Bronchial epithelial cell (primary cell): ENCODE measurements at regions not wholly inside any gene's neighbourhood (a gene's known extent, or its start where the extent isn't known, plus 50 kb on each side); places are given as distances from the start of the nearest gene placed in this dataset.
"Not testable (repeated sequence)": the region's sequence is repeated elsewhere in the genome, so short reads cannot be mapped to it uniquely, and the experiment has no call there.

Experiments
- DNase-seq: peaks from one replicate; pipeline ENCODE4 v3.0.0-alpha.2; 2010; ENCODE audit warnings: low read depth
- FAIRE-seq: peaks from 2 replicates; lab custom pipeline; 2011; peaks lifted over from hg19 to GRCh38; lab: Jason Lieb, UNC
- H3K27me3 ChIP-seq: 2 replicates; pipeline ENCODE4 v1.5.1; 2011; ENCODE audit warnings: low read length; ENCODE audit not compliant: control insufficient read depth, insufficient read depth
- H3K36me3 ChIP-seq: 2 replicates; pipeline ENCODE4 v1.5.1; 2011; ENCODE audit warnings: low read length; ENCODE audit not compliant: control insufficient read depth, insufficient read depth
- H3K4me3 ChIP-seq: 2 replicates; pipeline ENCODE4 v1.5.1; 2011; ENCODE audit warnings: mild to moderate bottlenecking, low read depth, low read length, control low read depth
- CTCF ChIP-seq: IDR thresholded peaks from 2 replicates; pipeline ENCODE4 v1.5.1; 2011; ENCODE audit warnings: mild to moderate bottlenecking, moderate library complexity, low read length, control low read depth, inconsistent platforms; ENCODE audit not compliant: insufficient read depth, severe bottlenecking

- no peak overlapping the region for H3K4me3 ChIP-seq
- no peaks in the 10 kb centered on the region for H3K27me3 ChIP-seq
- H3K36me3 ChIP-seq: no peaks in the 10 kb centered on the region
- TF ChIP-seq CTCF: no peak
- no peak for FAIRE-seq
- no peak for DNase-seq
These were observed 70.5 kb upstream of the FYN start for GRCh38 chr6:111943726-111944125.

DNA sequence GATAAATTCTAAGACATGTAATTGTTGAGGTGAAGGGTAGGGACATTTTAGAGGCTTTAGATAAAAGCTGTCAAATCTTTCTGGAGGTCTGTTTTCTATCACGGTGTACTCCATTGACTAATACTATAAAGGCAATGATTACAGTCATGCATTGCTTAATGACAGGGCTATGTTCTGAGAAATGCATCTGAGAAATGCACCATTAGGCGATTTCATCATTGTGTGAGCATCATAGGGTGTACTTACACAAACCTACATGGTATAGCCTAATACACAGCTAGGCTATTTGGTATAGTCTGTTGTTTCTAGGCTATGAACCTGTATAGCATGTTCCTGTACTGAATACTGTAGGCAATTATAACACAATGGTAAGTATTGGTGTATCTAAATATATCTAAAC is 71.3 kb upstream of the FYN start:
- Histone ChIP-seq H3K27me3 (no peaks in the 10 kb centered on the region), H3K4me3 (no peak overlapping the region), H3K36me3 (no peaks in the 10 kb centered on the region)
- TF ChIP-seq CTCF: no peak
- DNase-seq (no peak), FAIRE-seq (no peak)

DNA sequence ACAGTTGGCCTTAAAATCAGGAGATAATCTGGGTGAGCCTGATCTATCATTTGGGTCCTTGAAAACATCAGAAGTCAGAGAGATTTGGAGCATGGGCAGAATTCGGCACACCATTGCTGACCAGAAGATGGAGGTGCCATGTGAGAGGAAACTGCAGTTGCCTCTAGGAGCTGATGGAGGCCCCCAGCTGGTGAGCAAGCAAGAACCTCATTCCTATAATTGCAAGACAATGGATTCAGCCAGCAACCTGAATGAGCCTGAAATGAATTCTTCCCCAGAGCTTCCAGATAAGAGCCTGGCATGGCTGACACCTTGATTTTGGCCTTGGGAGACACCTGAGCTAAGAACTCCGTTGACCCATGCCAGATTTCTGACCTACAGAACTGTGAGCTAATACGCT is 76.3 kb upstream of the FYN start:
- no peak for FAIRE-seq
- Histone ChIP-seq H3K36me3 (no peaks in the 10 kb centered on the region), H3K4me3 (no peak overlapping the region), H3K27me3 (no peaks in the 10 kb centered on the region)
- no peak for TF ChIP-seq CTCF
- DNase-seq: no peak

DNA sequence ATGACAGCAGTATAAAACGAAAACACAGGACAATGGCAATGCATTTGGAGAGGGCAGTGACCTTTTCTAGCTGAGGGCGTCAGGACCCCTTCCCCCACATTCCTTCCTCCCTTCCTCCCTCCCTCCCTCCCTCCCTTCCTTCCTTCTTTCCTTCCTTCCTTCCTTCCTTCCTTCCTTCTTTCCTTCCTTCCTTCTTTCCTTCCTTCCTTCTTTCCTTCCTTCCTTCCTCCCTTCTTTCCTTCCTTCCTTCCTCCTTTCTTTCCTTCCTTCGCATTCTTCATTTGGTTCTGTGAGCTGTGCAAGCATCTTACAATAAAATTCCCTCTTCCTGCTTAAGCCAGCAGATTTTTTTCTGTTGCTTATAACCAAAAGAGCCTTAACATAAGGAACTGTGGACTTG is 76.7 kb upstream of the FYN start:
- not testable (repeated sequence) for H3K27me3 ChIP-seq, H3K4me3 ChIP-seq, DNase-seq, H3K36me3 ChIP-seq, FAIRE-seq

GRCh38 chr6:111950661-111951496 is 77.6 kb upstream of the FYN start:
- Histone ChIP-seq H3K27me3 (no peaks in the 10 kb centered on the region), H3K4me3 (no peak overlapping the region), H3K36me3 (no peaks in the 10 kb centered on the region)
- FAIRE-seq (no peak), DNase-seq (no peak)
- no peak for TF ChIP-seq CTCF

- TF ChIP-seq CTCF: no peak
- no peaks in the 10 kb centered on the region for H3K36me3 ChIP-seq
- no peak for FAIRE-seq
- H3K27me3 ChIP-seq: no peaks in the 10 kb centered on the region
- no peak for DNase-seq
- H3K4me3 ChIP-seq: no peak overlapping the region
These were observed 78.3 kb upstream of the FYN start for GRCh38 chr6:111951497-111952085.
